HEK293T (cell line): ENCODE measurements at regions not wholly inside any gene's neighbourhood (a gene's known extent, or its start where the extent isn't known, plus 50 kb on each side); places are given as distances from the start of the nearest gene placed in this dataset.

ENCODE experiments used
- ARNT ChIP-seq: fragments of 450-650 bp; IDR thresholded peaks from 2 replicates; pipeline ENCODE4 v1.6.1; 2017; ENCODE audit warnings: mild to moderate bottlenecking
- BHLHE40 ChIP-seq: fragments of 450-650 bp; IDR thresholded peaks from 2 replicates; pipeline ENCODE4 v1.6.1; 2016; ENCODE audit warnings: mild to moderate bottlenecking, moderate library complexity, borderline replicate concordance
- ELF4 ChIP-seq: fragments of 450-650 bp; IDR thresholded peaks from 2 replicates; pipeline ENCODE4 v1.6.1; 2017; ENCODE audit warnings: antibody characterized with exemption
- FOXA1 ChIP-seq: fragments of 450-650 bp; IDR thresholded peaks from 2 replicates; pipeline ENCODE4 v1.6.1; 2016; ENCODE audit warnings: mild to moderate bottlenecking
- FOXK2 ChIP-seq: fragments of 450-650 bp; IDR thresholded peaks from 2 replicates; pipeline ENCODE4 v1.6.1; 2016; ENCODE audit warnings: mild to moderate bottlenecking
- FOXM1 ChIP-seq: fragments of 450-650 bp; IDR thresholded peaks from 2 replicates; pipeline ENCODE4 v1.6.1; 2017; ENCODE audit warnings: mild to moderate bottlenecking, borderline replicate concordance
- LEF1 ChIP-seq: fragments of 450-650 bp; IDR thresholded peaks from 2 replicates; pipeline ENCODE4 v1.6.1; 2017; ENCODE audit warnings: mild to moderate bottlenecking, borderline replicate concordance
- SP1 ChIP-seq: fragments of 450-650 bp; IDR thresholded peaks from 2 replicates; pipeline ENCODE4 v1.6.1; 2017
- SUZ12 ChIP-seq: fragments of 450-650 bp; IDR thresholded peaks from 2 replicates; pipeline ENCODE4 v1.6.1; 2016; ENCODE audit warnings: mild to moderate bottlenecking
- TARDBP ChIP-seq: fragments of 450-650 bp; IDR thresholded peaks from 2 replicates; pipeline ENCODE4 v1.6.1; 2016
- ZNF384 ChIP-seq: fragments of 450-650 bp; IDR thresholded peaks from 2 replicates; pipeline ENCODE4 v1.6.1; 2016

- TF ChIP-seq FOXA1 (no peak), LEF1 (no peak), TARDBP (no peak), ZNF384 (no peak), SUZ12 (no peak), ARNT (no peak), SP1 (no peak), FOXM1 (no peak), BHLHE40 (no peak), FOXK2 (no peak), ELF4 (no peak)
Observed at GRCh38 chr2:204177251-204177976, 240.9 kb downstream of the ICOS start.
